ENCODE measurements at regions not wholly inside any gene's neighbourhood (a gene's known extent, or its start where the extent isn't known, plus 50 kb on each side); places are given as distances from the start of the nearest gene placed in this dataset.

GRCh38 chr5:175170899-175171298 lies 273.1 kb downstream of the DRD1 start:
- DNase-seq (ENCODE audit: low spot score): no peak

GRCh38 chr5:175168882-175169507 lies 275.0 kb downstream of the DRD1 start:
- no peak for DNase-seq (ENCODE audit: low spot score)

- DNase-seq (ENCODE audit: low spot score): no peak
Measured at GRCh38 chr5:175166026-175166425, 278.0 kb downstream of the DRD1 start.

- DNase-seq (ENCODE audit: low spot score): peak; percentile 34
Measured at GRCh38 chr5:175163586-175164275, 280.3 kb downstream of the DRD1 start.

- no peak for DNase-seq (ENCODE audit: low spot score)
Measured at GRCh38 chr5:175162036-175162435, 281.9 kb downstream of the DRD1 start.

GRCh38 chr5:175159956-175160355 lies 284.0 kb downstream of the DRD1 start:
- DNase-seq (ENCODE audit: low spot score): no peak

GRCh38 chr5:175148636-175149172 lies 295.3 kb downstream of the DRD1 start:
- DNase-seq (ENCODE audit: low spot score): no peak

- DNase-seq (ENCODE audit: low spot score): no peak
Measured at GRCh38 chr5:175146733-175147132, 297.2 kb downstream of the DRD1 start.

- no peak for DNase-seq (ENCODE audit: low spot score)
Measured at GRCh38 chr5:175141421-175141820, 302.6 kb downstream of the DRD1 start.

- no peak for DNase-seq (ENCODE audit: low spot score)
Measured at GRCh38 chr5:175133185-175133584, 310.8 kb downstream of the DRD1 start.

- DNase-seq (ENCODE audit: low spot score): no peak
Measured at GRCh38 chr5:175131432-175131831, 312.6 kb downstream of the DRD1 start.

GRCh38 chr5:175129619-175130018 lies 314.4 kb downstream of the DRD1 start:
- no peak for DNase-seq (ENCODE audit: low spot score)

- DNase-seq (ENCODE audit: low spot score): no peak
Measured at GRCh38 chr5:175129121-175129520, 314.9 kb downstream of the DRD1 start.

- DNase-seq (ENCODE audit: low spot score): no peak
Measured at GRCh38 chr5:175124821-175125220, 319.2 kb downstream of the DRD1 start.

- no peak for DNase-seq (ENCODE audit: low spot score)
Measured at GRCh38 chr5:175124251-175124813, 319.6 kb downstream of the DRD1 start.

- peak; percentile 72 for DNase-seq (ENCODE audit: low spot score)
Measured at GRCh38 chr5:175123542-175123941, 320.4 kb downstream of the DRD1 start.

- no peak for DNase-seq (ENCODE audit: low spot score)
Measured at GRCh38 chr5:175121457-175121856, 322.5 kb downstream of the DRD1 start.

GRCh38 chr5:175120412-175120811 lies 323.6 kb downstream of the DRD1 start:
- no peak for DNase-seq (ENCODE audit: low spot score)

GRCh38 chr5:175118700-175119309 lies 325.2 kb downstream of the DRD1 start:
- no peak for DNase-seq (ENCODE audit: low spot score)

GRCh38 chr5:175116466-175117048 lies 327.4 kb downstream of the DRD1 start:
- DNase-seq (ENCODE audit: low spot score): peak; percentile 72

GRCh38 chr5:175115831-175116230 lies 328.2 kb downstream of the DRD1 start:
- DNase-seq (ENCODE audit: low spot score): no peak

GRCh38 chr5:175113947-175114346 lies 330.0 kb downstream of the DRD1 start:
- DNase-seq (ENCODE audit: low spot score): no peak
